HG02642 (cell line): ENCODE measurements at regions not wholly inside any gene's neighbourhood (a gene's known extent, or its start where the extent isn't known, plus 50 kb on each side); places are given as distances from the start of the nearest gene placed in this dataset.
"Not testable (repeated sequence)": the region's sequence is repeated elsewhere in the genome, so short reads cannot be mapped to it uniquely, and the experiment has no call there.

Source experiments
- ATAC-seq: cut with Tn5 transposase; IDR thresholded peaks from one replicate; pipeline ENCODE4 v1.9.1; 2021; ENCODE audit warnings: mild to moderate bottlenecking; ENCODE audit not compliant: unreplicated experiment, poor library complexity

DNA sequence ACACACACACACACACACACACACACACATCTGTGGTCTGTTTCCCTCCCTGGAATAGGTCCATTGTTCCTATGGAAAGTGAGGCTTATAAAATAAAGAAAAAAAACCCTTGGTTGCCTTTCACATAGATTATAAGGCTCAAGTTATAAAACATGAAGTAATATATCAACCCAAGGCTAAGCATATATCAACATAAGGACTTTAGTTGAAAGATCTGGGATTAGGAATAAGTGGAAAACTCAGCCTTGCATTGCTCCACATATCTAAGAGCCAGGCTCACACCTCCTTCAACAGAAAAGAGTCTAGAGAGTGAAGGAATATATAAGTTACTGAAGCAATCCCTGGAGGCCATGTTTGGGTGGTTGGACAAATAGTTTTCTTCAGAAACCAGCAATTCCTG, 235.0 kb downstream of the SUCLG1 start:
- ATAC-seq: no peak

DNA sequence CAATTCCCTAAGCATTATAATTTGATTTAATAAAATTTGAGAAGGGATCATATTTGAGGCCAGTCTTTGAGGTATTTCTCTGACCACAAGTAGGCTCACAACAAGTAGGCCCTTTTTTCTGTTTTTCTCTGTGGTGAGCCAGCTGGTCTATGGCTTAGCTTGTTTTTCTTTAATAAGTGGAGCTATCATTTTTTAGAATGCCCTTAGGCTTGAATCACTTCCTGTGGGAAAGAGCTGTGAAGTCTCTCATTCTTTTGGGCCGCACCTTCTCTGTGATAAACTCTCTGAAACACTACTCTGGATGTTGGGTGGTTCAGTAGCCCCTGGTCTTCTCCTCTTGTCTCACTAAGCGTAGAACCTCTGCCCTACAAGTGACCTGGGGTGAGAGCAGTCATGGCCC, 235.9 kb downstream of the SUCLG1 start:
- no peak for ATAC-seq

DNA sequence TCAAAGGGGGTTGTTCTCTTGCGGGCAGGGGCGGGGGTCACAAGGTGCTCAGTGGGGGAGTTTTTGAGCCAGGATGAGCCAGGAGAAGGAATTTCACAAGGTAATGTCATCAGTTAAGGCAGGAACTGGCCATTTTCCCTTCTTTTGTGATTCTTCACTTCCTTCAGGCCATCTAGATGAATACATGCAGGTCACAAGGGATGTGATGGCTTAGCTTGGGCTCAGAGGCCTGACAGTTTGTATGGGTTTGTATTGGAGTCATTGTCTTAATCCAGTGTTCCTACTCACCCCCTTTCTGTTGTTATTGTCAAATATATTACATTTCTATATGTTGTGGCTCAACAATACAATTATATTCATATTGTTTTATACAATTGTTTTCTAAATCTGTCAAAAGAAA, 238.0 kb downstream of the SUCLG1 start:
- not testable (repeated sequence) for ATAC-seq

DNA sequence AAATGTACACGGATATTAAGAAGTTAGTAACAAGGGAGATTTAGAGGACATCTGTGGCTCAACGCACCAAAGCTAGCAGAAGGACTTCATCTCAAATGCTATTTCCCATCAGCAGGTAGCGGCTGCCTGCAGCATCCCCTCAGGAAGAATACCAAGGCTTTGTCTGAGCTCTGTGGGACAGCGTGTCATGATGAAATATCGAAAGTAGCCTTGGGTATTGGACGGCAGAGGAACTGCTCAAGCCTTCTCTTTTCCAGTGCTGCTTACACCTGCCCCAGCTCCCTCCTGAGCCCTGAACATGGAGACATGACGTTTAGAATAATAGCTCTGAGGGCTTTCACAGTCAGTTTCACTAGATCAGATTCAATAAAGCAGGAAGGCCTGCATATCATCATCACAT, 241.6 kb downstream of the SUCLG1 start:
- no peak for ATAC-seq

DNA sequence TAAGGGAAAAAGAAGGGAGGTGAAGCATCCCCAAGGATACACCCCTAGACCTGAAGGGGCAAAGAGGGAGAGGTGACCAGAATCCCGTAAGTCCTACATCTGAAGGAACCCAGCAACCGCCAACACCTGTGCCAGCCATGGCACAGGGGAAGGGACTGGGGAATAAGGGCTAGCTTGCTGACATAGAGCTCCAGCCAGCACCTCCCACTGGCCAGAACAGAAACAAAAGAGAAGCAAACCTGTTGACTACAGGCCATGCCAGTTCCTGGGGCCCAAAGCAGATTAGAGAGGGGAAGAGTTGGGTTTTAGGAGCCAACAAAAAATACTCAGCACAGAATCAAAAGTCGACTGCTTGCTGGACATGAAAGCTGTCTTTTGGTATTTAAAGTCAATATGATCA, 244.6 kb downstream of the SUCLG1 start:
- no peak for ATAC-seq

DNA sequence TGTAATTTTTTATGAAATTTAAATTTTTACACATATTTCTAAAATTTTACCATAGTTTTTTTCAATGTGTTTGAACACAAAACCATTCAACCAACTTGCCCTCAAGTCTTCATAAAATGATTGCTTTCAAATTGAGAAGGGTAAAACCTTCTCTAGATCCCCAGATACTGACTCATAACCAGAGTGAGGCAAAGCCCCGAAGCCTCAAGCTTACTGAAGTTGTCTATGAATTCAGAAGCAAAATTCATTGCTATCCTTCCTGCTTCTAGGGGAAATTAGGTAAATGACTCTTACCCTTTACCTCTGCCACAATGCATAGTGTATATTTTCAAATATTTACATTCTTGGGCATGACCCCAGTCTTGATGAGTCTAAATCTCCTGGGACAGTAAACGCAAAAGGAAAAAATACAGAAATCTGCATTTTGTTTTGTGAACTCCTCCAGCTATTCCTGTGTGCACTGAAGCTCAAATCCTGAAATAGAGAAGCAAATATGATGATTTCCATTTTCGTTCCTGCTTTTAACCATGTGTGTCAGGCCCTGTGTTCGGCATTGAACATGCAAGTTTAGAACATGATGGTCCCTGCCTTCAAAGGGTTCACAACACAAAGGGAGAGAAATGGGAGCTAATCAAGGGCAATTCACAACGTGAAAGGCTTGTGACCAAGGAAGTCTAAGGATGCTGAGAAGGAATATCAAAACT, 246.3 kb downstream of the SUCLG1 start:
- ATAC-seq: peak; percentile 90

DNA sequence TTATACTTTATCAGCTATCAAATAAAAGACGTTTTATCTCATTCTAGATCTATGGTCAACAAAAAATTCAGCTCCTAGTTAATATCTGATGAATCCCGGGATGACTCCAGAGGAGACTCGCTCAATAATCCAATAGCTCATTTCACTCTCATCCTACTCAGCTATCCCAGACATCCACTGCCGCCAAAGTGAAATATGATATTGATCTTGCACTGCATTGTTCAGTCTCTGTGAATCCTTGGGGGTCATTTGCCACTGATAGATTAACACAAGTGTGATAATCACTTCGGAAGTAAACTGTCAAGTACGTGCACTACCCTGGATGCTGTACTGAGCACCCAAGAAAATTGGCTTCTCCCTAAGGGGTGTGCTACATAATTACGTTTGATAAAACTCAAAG, 249.1 kb downstream of the SUCLG1 start:
- ATAC-seq: no peak

DNA sequence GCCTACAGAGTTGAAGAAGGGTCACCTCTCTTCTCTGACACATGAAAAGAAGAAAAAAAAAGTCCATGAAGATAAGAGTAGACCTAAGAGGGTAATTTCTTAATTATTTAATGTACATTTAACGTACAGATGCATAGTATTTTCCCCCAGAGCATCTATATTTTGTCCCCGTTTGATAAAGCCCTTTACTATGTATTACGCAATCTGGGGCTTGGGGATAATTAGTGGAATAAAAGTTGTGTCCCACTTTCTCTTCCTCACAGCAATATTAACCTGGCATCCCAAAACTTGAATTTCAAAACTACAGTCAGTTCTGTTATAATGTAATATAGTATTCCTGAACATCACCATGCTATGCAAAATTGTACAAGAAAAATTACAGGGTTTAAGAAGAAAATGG, 254.1 kb downstream of the SUCLG1 start:
- ATAC-seq: no peak

DNA sequence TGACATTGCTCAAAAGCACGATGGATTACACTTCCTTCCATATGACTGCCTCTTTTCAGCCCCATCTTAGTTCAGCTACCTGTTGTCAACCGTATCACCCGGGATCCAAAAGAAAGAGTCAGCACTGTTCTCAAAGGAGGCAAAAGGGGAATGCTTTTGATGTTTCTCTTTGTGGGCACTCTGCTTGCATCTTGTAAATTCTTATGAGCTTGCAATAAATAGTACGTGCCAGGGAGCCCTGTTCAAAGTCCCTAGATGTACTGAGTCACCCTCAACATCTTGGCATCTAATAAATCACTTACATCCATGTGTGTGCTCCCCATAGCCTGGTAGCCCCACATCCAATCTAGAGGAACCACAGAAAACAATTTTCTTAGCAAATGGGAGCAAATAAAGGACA, 256.9 kb downstream of the SUCLG1 start:
- no peak for ATAC-seq

DNA sequence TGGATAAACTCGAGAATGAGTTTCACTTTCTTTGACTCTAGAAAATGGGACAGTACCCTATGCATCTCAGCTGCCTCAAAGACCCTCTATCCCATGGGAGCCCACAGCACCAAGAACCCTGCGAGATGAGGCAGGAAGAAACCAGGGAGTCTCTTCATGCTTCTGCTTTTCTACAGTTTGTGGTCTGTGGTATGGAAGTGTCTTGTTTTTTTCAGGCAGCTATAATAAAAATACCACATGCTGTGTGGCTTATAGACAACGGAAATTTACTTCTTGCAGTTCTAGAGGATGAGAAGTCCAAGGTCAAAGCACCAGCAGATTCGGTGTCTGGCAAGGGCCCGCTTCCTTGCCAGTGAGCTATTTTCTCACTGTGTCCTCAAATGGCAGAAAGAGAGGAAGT, 257.9 kb downstream of the SUCLG1 start:
- ATAC-seq: no peak

DNA sequence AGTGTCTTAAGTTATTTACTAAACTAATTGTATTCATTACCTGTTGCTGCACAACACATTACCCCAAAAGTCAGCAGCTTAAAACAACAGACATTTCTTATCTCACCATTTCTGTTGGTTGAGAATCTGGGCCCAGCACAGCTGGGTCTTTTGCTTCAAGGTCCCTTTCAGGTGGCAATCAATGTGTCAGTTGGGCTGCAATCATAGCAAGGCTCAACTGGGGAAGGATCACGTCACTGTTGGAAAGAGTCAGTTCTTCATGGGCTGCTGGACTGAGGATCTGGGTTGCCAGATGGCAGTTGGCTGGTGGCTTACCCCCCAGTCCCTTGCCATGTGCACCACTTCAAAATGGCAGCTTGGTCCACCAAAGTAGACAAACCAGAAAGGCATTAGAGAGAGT, 261.2 kb downstream of the SUCLG1 start:
- no peak for ATAC-seq

DNA sequence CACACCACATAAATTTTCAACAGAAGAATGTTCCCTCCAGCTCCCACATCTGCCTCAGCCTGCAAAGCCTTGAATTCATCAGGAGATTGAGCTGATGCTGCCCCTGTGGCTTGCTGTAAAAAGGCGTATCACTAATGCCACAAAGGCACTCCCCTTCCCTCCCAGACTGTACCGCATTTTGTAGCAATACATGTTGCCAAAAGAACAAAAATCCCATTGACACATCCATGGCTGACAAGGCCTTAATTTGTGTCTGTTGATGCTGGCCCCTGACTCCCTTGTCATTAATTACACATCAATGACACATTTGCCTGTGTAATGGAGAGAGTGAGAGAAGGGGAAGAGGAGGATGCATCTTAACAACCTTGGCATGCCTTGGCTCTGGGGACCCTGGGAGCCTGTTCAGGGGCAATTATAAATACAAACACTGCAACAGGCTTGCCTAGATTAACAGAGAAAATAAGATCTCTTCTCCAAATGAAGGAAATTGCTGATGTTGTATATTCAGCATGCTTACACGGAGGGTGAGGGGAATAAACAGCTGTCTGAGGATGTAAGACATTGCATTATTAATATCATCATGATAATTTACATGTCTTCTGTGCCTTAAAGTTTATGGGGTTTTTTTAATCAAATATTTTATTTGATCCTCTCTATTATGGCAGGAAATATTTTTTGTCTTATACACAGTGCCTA, 264.0 kb downstream of the SUCLG1 start:
- ATAC-seq: no peak

DNA sequence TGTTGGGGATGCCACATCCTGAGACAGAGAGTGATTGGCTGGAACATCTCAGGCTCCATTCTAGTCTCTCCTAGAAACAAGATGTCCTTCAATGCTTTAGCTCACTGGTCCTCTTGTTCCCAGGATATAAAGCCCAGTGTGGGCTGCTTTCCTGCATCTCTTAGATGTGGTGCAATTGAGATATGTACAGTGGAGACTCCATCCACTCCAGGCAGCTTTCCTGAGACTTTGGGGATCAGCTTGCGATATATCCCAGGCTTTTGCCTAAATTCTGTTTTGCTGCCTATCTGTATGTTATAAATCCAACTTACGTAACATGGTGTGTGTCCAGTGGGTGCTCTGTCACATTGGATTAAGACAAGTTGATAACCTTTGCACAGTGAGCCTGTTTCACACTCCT, 264.9 kb downstream of the SUCLG1 start:
- no peak for ATAC-seq

DNA sequence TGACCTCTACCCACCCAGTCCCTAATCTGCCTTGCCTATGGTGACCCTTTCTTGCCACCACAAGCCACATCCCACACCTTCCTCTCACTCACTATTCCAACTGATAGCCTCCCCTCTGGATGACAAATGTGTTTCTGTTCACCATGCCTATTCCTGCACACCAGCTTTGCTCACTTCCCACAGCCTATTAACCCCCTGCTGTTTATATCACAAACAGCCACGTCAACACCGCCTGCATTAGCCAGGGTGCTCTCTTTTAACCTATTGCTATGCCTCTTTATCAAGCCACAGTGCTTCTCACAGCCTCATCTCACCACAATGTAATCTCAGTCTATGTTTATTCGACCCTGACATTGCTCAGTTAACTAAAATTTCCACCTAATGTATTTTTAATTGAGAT, 271.8 kb downstream of the SUCLG1 start:
- no peak for ATAC-seq

DNA sequence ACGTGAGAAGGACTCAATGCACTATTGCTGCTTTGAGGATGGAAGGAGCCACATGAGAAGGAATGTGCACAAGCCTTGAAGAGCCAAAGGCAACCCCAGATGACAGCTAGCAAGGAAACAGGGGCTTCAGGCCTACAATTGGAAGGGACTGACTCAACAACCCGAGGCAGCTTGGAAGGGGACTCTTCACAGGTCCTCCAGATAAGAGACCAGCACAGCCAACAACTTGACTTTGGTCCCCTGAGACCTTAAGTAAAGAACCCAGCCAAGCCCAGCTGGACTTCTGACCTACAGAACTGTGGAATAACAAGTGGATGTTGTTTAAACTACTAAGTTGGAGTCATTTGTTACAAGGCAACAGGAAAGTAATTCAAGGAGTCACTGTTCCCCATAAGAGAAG, 277.2 kb downstream of the SUCLG1 start:
- no peak for ATAC-seq

DNA sequence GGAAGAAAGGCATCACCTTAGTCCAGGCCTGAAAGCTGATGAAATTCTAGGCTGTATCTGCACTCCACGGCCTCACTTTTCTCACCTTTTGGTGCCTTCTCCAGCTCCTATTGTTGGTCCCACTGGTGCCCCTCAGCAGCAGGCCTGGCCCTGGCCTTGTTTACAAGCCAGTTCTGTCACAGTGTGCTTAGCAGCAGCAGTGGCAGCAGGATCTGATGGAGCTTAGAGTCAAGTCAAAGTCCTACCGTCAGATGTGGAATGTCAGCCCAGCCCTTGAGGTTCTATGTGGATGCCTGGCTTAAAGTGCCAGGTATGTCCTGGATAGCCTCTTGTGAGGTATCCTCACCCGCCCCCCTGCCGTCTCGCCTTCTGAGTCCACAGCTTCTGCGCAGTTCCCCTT, 281.3 kb downstream of the SUCLG1 start:
- ATAC-seq: no peak

DNA sequence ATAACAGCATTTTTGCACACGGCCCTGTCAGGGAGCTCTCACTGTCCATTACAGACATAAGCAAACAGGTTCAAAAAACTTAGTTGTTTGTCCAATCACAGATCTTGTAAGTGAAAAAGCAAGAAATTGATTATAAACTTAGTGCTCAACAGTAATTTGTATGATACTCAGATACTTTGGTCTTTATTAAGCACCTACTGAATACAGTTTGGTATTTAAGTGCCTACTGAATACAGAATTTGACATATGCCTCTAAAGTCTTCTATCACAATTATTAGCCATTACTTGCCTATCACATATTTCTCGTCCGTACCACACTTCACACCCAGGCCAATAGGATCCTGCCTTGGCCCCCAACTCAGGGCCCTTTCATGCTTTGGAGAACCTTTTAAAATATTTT, 283.1 kb downstream of the SUCLG1 start:
- ATAC-seq: no peak

DNA sequence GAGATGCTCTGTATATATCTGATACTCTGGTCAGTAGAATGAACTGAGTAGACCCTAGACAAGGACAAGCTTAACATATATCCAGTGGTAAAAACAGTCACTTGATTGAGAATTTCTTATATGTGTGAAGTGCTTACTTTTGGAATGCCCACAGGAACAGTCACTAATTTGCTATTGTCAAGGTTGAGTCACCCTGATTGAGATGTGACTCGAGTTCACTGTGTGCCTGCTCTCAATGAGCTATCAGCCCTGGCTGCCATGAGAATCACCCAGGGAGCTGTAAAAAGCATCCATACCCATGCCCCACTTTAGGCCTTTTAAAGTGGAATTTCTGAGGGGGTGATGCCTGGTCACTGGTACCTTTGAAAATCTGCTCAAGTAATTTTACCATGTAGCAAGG, 283.7 kb downstream of the SUCLG1 start:
- ATAC-seq: no peak

DNA sequence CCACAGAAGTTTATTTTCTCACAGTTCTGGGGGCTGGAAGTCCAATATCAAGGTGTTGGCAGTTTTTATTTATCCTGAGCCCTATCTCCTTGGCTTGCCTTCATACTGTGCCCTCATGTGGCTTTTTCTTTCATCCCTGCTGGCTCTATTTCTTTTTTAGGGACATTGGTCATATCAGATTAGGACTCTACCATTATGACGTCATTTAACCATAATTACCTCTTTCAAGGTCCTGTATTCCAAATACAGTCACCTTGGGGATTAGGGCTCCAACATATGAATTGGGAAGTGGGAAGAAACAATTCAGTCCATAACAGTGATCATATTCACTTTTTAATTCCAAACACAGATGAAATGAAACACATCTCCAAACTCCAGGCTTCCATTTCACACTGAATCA, 286.0 kb downstream of the SUCLG1 start:
- ATAC-seq: no peak

DNA sequence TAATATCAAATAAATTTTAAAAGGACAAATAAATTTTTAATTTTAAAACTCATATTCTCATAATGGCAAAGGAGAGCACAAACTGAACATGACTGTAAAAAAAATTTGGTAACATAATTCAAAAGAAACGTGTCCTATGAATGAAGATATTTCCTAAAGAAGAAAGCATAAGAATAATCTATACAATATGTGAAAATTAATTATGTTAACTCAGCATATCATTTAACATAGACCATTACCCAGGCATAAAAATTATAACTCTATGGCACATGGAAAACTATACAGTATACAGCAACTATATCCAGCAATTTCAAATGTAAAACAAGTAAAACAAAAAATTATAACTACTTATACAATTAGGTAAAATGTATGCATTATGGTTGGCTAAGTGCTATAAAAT, 288.1 kb downstream of the SUCLG1 start:
- ATAC-seq: no peak

DNA sequence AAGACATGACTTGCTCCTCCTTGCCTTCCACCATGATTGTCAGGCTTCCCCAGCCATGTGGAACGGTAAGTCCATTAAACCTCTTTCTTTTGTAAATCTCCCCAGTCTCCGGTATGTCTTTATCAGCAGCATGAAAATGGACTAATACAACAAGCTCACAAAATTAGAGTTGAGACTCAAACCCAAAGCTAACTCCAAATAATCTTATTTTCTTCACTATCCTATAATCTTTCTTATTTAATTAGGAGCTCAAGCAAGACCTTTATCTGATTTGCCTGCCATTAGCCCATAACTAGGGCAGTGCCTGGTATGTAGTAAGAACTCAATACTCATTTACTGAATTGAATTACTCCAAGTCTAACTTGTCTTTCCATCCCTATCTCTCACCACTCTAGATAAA, 289.2 kb downstream of the SUCLG1 start:
- ATAC-seq: no peak

DNA sequence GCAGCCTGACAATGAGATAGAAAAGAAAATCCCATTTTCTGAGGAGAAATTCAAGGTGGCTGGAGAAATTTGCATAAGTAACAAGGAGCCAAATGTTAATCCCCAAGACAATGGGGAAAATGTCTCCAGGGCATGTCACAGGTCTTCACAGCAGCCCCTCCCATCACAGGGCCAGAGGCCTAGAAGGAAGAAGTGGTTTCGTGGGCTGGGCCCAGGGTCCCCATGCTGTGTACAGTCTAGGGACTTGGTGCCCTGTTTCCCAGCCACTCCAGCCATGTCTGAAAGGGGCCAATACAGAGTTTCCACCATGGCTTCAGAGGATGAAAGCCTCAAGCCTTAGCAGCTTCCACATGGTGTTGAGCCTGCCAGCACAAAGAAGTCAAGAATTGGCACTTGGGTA, 290.5 kb downstream of the SUCLG1 start:
- not testable (repeated sequence) for ATAC-seq
